ENCODE measurements at regions not wholly inside any gene's neighbourhood (a gene's known extent, or its start where the extent isn't known, plus 50 kb on each side); places are given as distances from the start of the nearest gene placed in this dataset.

DNA sequence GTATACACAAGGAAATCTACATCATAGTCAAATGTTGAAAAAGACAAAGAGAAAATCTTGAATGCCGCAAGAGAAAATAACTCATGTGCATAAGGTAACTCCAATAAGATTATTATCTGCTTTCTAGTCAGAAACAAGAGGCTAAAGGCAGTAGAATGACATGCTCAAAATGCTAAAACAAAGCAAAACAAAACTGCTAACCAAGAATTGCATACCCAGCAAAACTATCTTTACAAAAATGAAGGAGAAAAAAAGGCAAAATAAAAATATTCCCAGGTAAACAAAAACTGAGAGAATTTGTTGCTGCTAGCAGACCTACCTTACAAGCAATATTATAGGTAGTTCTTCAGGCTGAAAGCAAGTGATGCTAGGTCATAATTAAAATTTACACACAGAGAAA, 76.4 kb upstream of the TMEM158 start:
- intact Hi-C loops (cut with micrococcal nuclease): no loop called here
- H3K36me3 ChIP-seq: no peaks in the 10 kb centered on the region
- no peak for TF ChIP-seq CTCF (IDR thresholded peaks at IDR 0.05; ENCODE audit: borderline replicate concordance)
- no peaks in the 10 kb centered on the region for H3K4me1 ChIP-seq
- no peak overlapping the region for H3K4me3 ChIP-seq
- peaks cover 26% of the 10 kb centered on the region for H3K9me3 ChIP-seq (replicated peaks)
- no peak for DNase-seq
- peaks cover 38% of the 10 kb centered on the region for H3K27me3 ChIP-seq (ENCODE audit: low read depth)
- no peak overlapping the region for H3K27ac ChIP-seq (replicated peaks)

- Histone ChIP-seq H3K36me3 (no peaks in the 10 kb centered on the region), H3K4me1 (no peaks in the 10 kb centered on the region), H3K4me3 (no peak overlapping the region), H3K27me3 (ENCODE audit: low read depth) (peaks cover 26% of the 10 kb centered on the region), H3K27ac (replicated peaks) (no peak overlapping the region), H3K9me3 (replicated peaks) (peaks cover 17% of the 10 kb centered on the region)
- no peak for TF ChIP-seq CTCF (IDR thresholded peaks at IDR 0.05; ENCODE audit: borderline replicate concordance)
- intact Hi-C loops (cut with micrococcal nuclease): no loop called here
- DNase-seq: no peak
Measured at GRCh38 chr3:45306406-45307008, 80.4 kb upstream of the TMEM158 start.

- DNase-seq: no peak
- intact Hi-C loops (cut with micrococcal nuclease): no loop called here
- H3K4me3 ChIP-seq: no peak overlapping the region
- H3K36me3 ChIP-seq: no peaks in the 10 kb centered on the region
- no peak for TF ChIP-seq CTCF (IDR thresholded peaks at IDR 0.05; ENCODE audit: borderline replicate concordance)
- no peaks in the 10 kb centered on the region for H3K4me1 ChIP-seq
- no peak overlapping the region for H3K27ac ChIP-seq (replicated peaks)
- H3K9me3 ChIP-seq (replicated peaks): no peaks in the 10 kb centered on the region
- peaks cover 54% of the 10 kb centered on the region for H3K27me3 ChIP-seq (ENCODE audit: low read depth)
Measured at GRCh38 chr3:45309876-45310275, 78.5 kb upstream of the LARS2 start.

- H3K27me3 ChIP-seq (ENCODE audit: low read depth): peaks cover 63% of the 10 kb centered on the region
- H3K27ac ChIP-seq (replicated peaks): no peak overlapping the region
- intact Hi-C loops (cut with micrococcal nuclease): no loop called here
- DNase-seq: no peak
- no peak overlapping the region for H3K4me3 ChIP-seq
- no peak for TF ChIP-seq CTCF (IDR thresholded peaks at IDR 0.05; ENCODE audit: borderline replicate concordance)
- H3K9me3 ChIP-seq (replicated peaks): no peaks in the 10 kb centered on the region
- no peaks in the 10 kb centered on the region for H3K36me3 ChIP-seq
- no peaks in the 10 kb centered on the region for H3K4me1 ChIP-seq
Measured at GRCh38 chr3:45311327-45311726, 77.0 kb upstream of the LARS2 start.

DNA sequence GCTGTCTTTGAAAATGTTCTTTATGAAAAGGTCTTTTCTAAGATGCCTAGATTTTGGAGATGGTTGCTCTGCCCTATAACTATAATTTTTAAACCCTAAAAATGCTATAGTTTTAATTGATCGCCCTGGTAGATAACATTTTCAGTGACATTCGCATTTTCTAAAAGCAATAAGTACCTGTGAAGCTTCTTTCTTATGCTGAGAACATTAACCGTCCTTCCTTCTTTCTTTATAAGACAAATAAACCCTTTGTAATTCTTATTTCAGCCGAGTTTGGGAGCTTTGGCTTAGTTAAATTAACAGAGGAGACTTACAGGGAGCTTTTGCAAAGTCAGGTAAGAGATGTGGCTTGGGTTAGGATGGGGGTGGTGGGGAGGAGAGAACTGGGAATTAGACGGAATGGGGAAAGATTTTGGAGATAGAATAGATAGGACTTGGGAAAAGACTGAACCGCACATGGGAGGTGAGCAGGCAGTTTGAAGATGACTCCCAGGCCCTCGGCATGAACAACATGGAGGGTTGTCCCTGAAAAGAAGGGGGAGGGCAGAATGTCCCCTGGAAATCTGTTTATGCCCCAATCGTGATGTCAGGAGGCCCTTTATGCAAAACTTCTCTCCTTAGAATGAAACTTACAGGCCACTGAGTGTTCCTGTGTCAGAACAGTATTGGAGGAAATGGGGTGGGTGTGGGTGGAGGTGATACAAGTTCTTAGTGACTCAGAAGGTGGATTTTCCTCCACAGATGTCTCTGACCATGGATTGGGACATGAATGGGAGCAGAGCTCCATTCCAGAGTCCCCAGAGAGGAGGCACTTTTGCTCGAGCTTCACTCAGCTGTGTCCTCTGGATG, 76.2 kb upstream of the LARS2 start:
- Histone ChIP-seq H3K4me3 (no peak overlapping the region), H3K27me3 (ENCODE audit: low read depth) (peaks cover 63% of the 10 kb centered on the region), H3K9me3 (replicated peaks) (no peaks in the 10 kb centered on the region), H3K27ac (replicated peaks) (no peak overlapping the region), H3K4me1 (no peaks in the 10 kb centered on the region), H3K36me3 (no peaks in the 10 kb centered on the region)
- TF ChIP-seq CTCF (IDR thresholded peaks at IDR 0.05; ENCODE audit: borderline replicate concordance): no peak
- no peak for DNase-seq
- intact Hi-C loops (cut with micrococcal nuclease): no loop called here
